GM20000 (cell line): ENCODE measurements at regions not wholly inside any gene's neighbourhood (a gene's known extent, or its start where the extent isn't known, plus 50 kb on each side); places are given as distances from the start of the nearest gene placed in this dataset.
"Not testable (repeated sequence)": the region's sequence is repeated elsewhere in the genome, so short reads cannot be mapped to it uniquely, and the experiment has no call there.

Experiments
- DNase-seq: peaks from one replicate; pipeline ENCODE4 v3.0.0; 2012; ENCODE audit warnings: low spot score
- CTCF ChIP-seq: IDR thresholded peaks from 2 replicates; pipeline ENCODE4 v1.5.1; 2012; ENCODE audit warnings: mild to moderate bottlenecking, control low read depth; ENCODE audit errors: extremely low read depth, missing control alignments

- no peak for TF ChIP-seq CTCF
Observed at GRCh38 chr20:19867940-19868371, 109.9 kb downstream of the RIN2 start.

GRCh38 chr20:19868441-19868840 is 110.4 kb downstream of the RIN2 start:
- TF ChIP-seq CTCF: no peak
- DNase-seq: no peak

More at GRCh38 chr20:19867940-19868371, 109.9 kb downstream of the RIN2 start:
- no peak for DNase-seq

GRCh38 chr20:19872001-19872400 is 113.9 kb downstream of the RIN2 start:
- DNase-seq: no peak
- TF ChIP-seq CTCF: no peak

GRCh38 chr20:19874040-19874727 is 116.1 kb downstream of the RIN2 start:
- no peak for DNase-seq

GRCh38 chr20:19875376-19876221 is 117.5 kb downstream of the RIN2 start:
- no peak for TF ChIP-seq CTCF
- DNase-seq: no peak

More at GRCh38 chr20:19874040-19874727, 116.1 kb downstream of the RIN2 start:
- TF ChIP-seq CTCF: no peak

- DNase-seq: no peak
- no peak for TF ChIP-seq CTCF
Observed at GRCh38 chr20:19876828-19877460, 118.9 kb downstream of the RIN2 start.

- not testable (repeated sequence) for DNase-seq
Observed at GRCh38 chr20:19879874-19880255, 121.8 kb downstream of the RIN2 start.
